ENCODE measurements at regions not wholly inside any gene's neighbourhood (a gene's known extent, or its start where the extent isn't known, plus 50 kb on each side); places are given as distances from the start of the nearest gene placed in this dataset.

DNA sequence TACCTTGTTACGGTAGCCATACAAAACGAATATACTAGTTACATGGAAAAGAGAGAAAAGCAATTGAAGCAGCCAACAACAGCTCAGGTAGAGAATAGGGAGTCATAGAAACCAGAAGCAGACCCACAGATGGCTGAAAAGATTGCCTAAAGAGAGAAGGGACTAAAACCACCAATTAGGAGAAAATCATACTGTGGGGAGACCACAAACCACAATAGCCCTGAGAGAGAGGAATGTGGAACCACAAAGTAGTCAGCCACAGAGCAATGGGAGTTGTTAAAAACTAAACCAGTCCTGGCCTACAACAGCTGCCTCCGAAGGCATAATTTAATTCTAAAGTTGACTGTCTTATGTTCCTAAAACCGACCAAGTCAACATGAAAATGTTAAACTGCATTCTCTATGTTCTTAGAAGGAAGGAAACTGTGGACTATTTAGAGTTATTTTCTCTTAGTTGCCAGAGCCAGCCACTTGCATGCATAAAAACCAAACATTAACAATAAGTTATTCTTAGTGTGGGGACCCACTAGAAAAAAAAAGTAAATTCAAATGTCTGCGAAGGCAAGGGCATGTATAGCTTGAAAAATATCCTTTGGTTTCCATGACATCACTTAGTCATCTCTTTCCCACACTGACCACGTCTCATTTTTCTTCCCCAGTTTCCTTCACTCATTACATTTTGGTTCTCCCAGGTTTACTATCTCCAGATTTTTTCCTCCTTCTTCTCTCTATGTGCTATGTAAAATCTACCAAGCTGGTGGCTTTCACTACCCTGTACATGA is 398.1 kb downstream of the NOVA1 start:
- ChIA-PET CTCF (no interaction called here), POLR2A (no interaction called here)
- H3K4me1 ChIP-seq (ENCODE audit: control insufficient read depth in 2 of 2, insufficient read depth in 2 of 2, low read length in 2 of 2): no peaks in the 10 kb centered on the region
- Mint-ChIP-seq H3K27me3 (peaks cover 7 to 21% (median 11%) of the 10 kb centered on the region in 5 donors), H3K4me1 (no peaks in the 10 kb centered on the region), H3K9me3 (peaks cover 0 to 32% (median 14%) of the 10 kb centered on the region in 11 donors), H3K27ac (no peak overlapping the region), H3K4me3 (no peak overlapping the region), H3K36me3 (peaks cover 0 to 3% (median 0%) of the 10 kb centered on the region in 5 donors)
- H3K27ac ChIP-seq (ENCODE audit: low read depth, low read length): no peak overlapping the region
- no peak for DNase-seq
- no peaks in the 10 kb centered on the region for H3K9me3 ChIP-seq (ENCODE audit: control insufficient read depth in 2 of 3, low read length in 3 of 3)
- no peaks in the 10 kb centered on the region for H3K27me3 ChIP-seq (ENCODE audit: control insufficient read depth in 2 of 2, insufficient read depth in 2 of 2, low read length in 2 of 2)
- no peaks in the 10 kb centered on the region for H3K36me3 ChIP-seq (ENCODE audit: control insufficient read depth in 2 of 3, insufficient read depth in 3 of 3, low read length in 3 of 3)
- H3K4me3 ChIP-seq (ENCODE audit: low read length): no peak overlapping the region
- ATAC-seq: no peak
- intact Hi-C loops (cut with micrococcal nuclease): no loop called here

DNA sequence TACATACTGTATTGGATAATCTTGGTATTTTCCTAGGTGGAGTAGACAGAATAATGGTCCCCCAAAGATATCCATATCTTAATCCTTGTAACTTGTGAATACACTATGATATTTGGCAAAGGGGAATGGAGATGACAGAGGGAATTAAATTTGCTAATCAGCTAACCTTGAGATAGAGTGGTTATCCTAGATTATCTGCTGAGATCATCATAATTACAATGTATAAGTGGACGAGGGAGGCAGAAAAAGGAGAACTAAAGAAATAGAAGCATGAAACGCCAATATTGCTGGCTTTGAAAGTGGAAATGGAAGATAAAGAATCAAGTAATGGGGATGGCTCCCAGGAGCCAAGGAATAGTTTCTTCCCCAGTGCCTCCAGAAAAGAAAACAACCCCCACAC is 398.7 kb downstream of the NOVA1 start:
- ChIA-PET POLR2A (no interaction called here), CTCF (no interaction called here)
- no peaks in the 10 kb centered on the region for H3K4me1 ChIP-seq (ENCODE audit: control insufficient read depth in 2 of 2, insufficient read depth in 2 of 2, low read length in 2 of 2)
- ATAC-seq (no peak), DNase-seq (no peak)
- peaks cover 2 to 15% (median 7%) of the 10 kb centered on the region in 5 donors for H3K27me3 Mint-ChIP-seq
- H3K27ac Mint-ChIP-seq: no peak overlapping the region
- no peak overlapping the region for H3K27ac ChIP-seq (ENCODE audit: low read depth, low read length)
- H3K4me1 Mint-ChIP-seq: no peaks in the 10 kb centered on the region
- no peaks in the 10 kb centered on the region for H3K36me3 ChIP-seq (ENCODE audit: control insufficient read depth in 2 of 3, insufficient read depth in 3 of 3, low read length in 3 of 3)
- no peaks in the 10 kb centered on the region for H3K27me3 ChIP-seq (ENCODE audit: control insufficient read depth in 2 of 2, insufficient read depth in 2 of 2, low read length in 2 of 2)
- no peak overlapping the region for H3K4me3 Mint-ChIP-seq
- intact Hi-C loops (cut with micrococcal nuclease): no loop called here
- peaks cover 2 to 33% (median 16%) of the 10 kb centered on the region in 11 donors for H3K9me3 Mint-ChIP-seq
- no peak overlapping the region for H3K4me3 ChIP-seq (ENCODE audit: low read length)
- H3K36me3 Mint-ChIP-seq: peaks cover 0 to 3% (median 0%) of the 10 kb centered on the region in 5 donors
- no peaks in the 10 kb centered on the region for H3K9me3 ChIP-seq (ENCODE audit: control insufficient read depth in 2 of 3, low read length in 3 of 3)

DNA sequence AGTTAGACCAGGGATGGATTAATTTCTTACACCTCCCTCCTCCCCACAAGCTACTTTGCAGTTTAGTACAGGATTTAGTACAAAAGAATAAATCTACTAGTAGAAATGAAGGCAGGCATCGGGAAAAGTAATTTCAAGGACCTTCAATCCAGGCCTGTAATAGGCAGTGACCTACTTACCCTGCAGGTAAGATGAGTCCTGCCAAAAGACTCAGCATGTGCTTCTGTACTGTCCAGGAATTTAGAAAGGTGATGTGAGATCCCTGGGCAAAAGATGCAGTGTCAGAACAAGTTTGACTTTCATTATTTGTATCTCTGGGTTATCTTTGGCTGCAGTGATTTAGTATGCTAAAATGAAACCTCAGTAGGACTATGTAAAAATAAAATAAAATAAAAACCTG is 403.0 kb downstream of the NOVA1 start:
- no peaks in the 10 kb centered on the region for H3K4me1 ChIP-seq (ENCODE audit: control insufficient read depth in 2 of 2, insufficient read depth in 2 of 2, low read length in 2 of 2)
- H3K9me3 Mint-ChIP-seq: peaks cover 4 to 39% (median 18%) of the 10 kb centered on the region in 11 donors
- no peak overlapping the region for H3K4me3 Mint-ChIP-seq
- no peak overlapping the region for H3K27ac Mint-ChIP-seq
- DNase-seq (no peak), ATAC-seq (no peak)
- no peaks in the 10 kb centered on the region for H3K27me3 Mint-ChIP-seq
- ChIA-PET CTCF (no interaction called here), POLR2A (no interaction called here)
- no peaks in the 10 kb centered on the region for H3K9me3 ChIP-seq (ENCODE audit: control insufficient read depth in 2 of 3, low read length in 3 of 3)
- no peak overlapping the region for H3K4me3 ChIP-seq (ENCODE audit: low read length)
- no peaks in the 10 kb centered on the region for H3K27me3 ChIP-seq (ENCODE audit: control insufficient read depth in 2 of 2, insufficient read depth in 2 of 2, low read length in 2 of 2)
- no peak overlapping the region for H3K27ac ChIP-seq (ENCODE audit: low read depth, low read length)
- no peaks in the 10 kb centered on the region for H3K4me1 Mint-ChIP-seq
- no peaks in the 10 kb centered on the region for H3K36me3 ChIP-seq (ENCODE audit: control insufficient read depth in 2 of 3, insufficient read depth in 3 of 3, low read length in 3 of 3)
- H3K36me3 Mint-ChIP-seq: peaks cover 0 to 3% (median 0%) of the 10 kb centered on the region in 5 donors
- intact Hi-C loops (cut with micrococcal nuclease): no loop called here

DNA sequence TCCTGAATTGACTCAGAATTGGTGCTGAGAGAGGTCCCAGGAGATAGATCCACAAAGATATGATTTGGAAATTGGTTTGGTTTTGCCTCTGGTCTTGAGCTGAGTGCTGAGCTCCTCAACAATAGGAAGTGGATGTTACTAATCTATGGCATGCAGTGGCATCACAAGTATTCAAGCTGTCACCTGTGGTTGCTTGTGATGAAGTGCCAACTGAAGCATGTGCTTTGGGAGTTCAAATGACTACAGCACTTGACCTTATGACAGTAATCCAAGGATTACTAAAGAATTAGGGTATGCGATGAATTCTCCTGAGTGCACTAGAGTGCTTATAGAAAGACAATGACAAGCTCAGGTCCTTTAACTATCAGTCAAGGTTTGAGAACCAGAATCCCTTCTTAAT is 406.2 kb downstream of the NOVA1 start:
- Histone ChIP-seq H3K27me3 (ENCODE audit: control insufficient read depth in 2 of 2, insufficient read depth in 2 of 2, low read length in 2 of 2) (no peaks in the 10 kb centered on the region), H3K9me3 (ENCODE audit: control insufficient read depth in 2 of 3, low read length in 3 of 3) (no peaks in the 10 kb centered on the region), H3K4me3 (ENCODE audit: low read length) (no peak overlapping the region), H3K27ac (ENCODE audit: low read depth, low read length) (no peak overlapping the region), H3K36me3 (ENCODE audit: control insufficient read depth in 2 of 3, insufficient read depth in 3 of 3, low read length in 3 of 3) (no peaks in the 10 kb centered on the region), H3K4me1 (ENCODE audit: control insufficient read depth in 2 of 2, insufficient read depth in 2 of 2, low read length in 2 of 2) (no peaks in the 10 kb centered on the region)
- peaks cover 0 to 28% (median 13%) of the 10 kb centered on the region in 11 donors for H3K9me3 Mint-ChIP-seq
- H3K4me3 Mint-ChIP-seq: no peak overlapping the region
- H3K4me1 Mint-ChIP-seq: no peaks in the 10 kb centered on the region
- DNase-seq (no peak), ATAC-seq (no peak)
- H3K27ac Mint-ChIP-seq: no peak overlapping the region
- CTCF ChIA-PET: no interaction called here
- intact Hi-C loops (cut with micrococcal nuclease): no loop called here
- H3K36me3 Mint-ChIP-seq: peaks cover 0 to 3% (median 0%) of the 10 kb centered on the region in 5 donors
- POLR2A ChIA-PET: no interaction called here
- H3K27me3 Mint-ChIP-seq: no peaks in the 10 kb centered on the region

DNA sequence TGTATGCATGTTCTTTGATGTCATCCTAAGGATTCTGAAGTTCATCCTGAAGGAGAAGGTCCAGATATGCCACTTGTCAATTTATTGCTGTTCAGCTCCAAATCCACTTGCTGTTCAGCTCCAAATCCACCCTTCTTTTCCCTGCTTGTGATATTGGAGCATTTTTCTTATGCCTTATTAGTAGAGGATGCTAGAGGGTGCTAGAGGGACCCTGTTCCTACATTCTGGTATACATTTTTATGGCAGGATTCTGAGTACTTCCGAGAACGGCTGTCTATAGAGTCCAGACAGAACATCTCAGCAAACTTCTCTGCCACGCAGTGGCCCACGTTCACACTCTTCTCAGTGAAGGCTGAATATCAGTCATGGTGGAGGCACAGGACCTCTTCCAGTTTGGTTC is 406.7 kb downstream of the NOVA1 start:
- peaks cover 0 to 24% (median 9%) of the 10 kb centered on the region in 11 donors for H3K9me3 Mint-ChIP-seq
- no peaks in the 10 kb centered on the region for H3K4me1 Mint-ChIP-seq
- ChIA-PET POLR2A (no interaction called here), CTCF (no interaction called here)
- H3K4me3 ChIP-seq (ENCODE audit: low read length): no peak overlapping the region
- intact Hi-C loops (cut with micrococcal nuclease): no loop called here
- H3K4me3 Mint-ChIP-seq: no peak overlapping the region
- no peaks in the 10 kb centered on the region for H3K4me1 ChIP-seq (ENCODE audit: control insufficient read depth in 2 of 2, insufficient read depth in 2 of 2, low read length in 2 of 2)
- no peaks in the 10 kb centered on the region for H3K36me3 Mint-ChIP-seq
- no peaks in the 10 kb centered on the region for H3K9me3 ChIP-seq (ENCODE audit: control insufficient read depth in 2 of 3, low read length in 3 of 3)
- no peaks in the 10 kb centered on the region for H3K27me3 ChIP-seq (ENCODE audit: control insufficient read depth in 2 of 2, insufficient read depth in 2 of 2, low read length in 2 of 2)
- H3K36me3 ChIP-seq (ENCODE audit: control insufficient read depth in 2 of 3, insufficient read depth in 3 of 3, low read length in 3 of 3): no peaks in the 10 kb centered on the region
- no peak for ATAC-seq
- H3K27ac ChIP-seq (ENCODE audit: low read depth, low read length): no peak overlapping the region
- no peaks in the 10 kb centered on the region for H3K27me3 Mint-ChIP-seq
- H3K27ac Mint-ChIP-seq: no peak overlapping the region
- no peak for DNase-seq

DNA sequence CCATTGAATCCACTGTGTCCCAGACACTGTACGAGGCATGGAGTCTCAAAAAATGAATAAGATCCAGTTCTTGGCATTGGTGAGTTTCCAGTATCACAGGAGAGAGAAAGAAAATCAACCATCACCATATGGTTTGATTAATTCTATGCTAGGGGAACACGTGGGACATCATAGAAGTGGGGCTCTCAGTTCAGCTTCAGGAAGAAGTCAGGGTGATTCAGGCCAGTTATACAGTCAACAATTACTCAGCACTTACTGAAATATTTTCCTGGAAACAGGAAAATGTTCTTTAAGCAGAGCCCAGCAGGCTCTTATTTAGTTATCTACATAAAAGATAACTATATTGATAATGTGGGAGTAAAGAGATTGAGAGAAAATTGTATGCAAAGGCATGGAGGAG is 407.2 kb downstream of the NOVA1 start:
- H3K27ac Mint-ChIP-seq: no peak overlapping the region
- ATAC-seq: no peak
- Histone ChIP-seq H3K36me3 (ENCODE audit: control insufficient read depth in 2 of 3, insufficient read depth in 3 of 3, low read length in 3 of 3) (no peaks in the 10 kb centered on the region), H3K9me3 (ENCODE audit: control insufficient read depth in 2 of 3, low read length in 3 of 3) (no peaks in the 10 kb centered on the region), H3K27ac (ENCODE audit: low read depth, low read length) (no peak overlapping the region), H3K4me3 (ENCODE audit: low read length) (no peak overlapping the region), H3K27me3 (ENCODE audit: control insufficient read depth in 2 of 2, insufficient read depth in 2 of 2, low read length in 2 of 2) (no peaks in the 10 kb centered on the region), H3K4me1 (ENCODE audit: control insufficient read depth in 2 of 2, insufficient read depth in 2 of 2, low read length in 2 of 2) (no peaks in the 10 kb centered on the region)
- H3K36me3 Mint-ChIP-seq: no peaks in the 10 kb centered on the region
- no peak for DNase-seq
- no peaks in the 10 kb centered on the region for H3K4me1 Mint-ChIP-seq
- POLR2A ChIA-PET: no interaction called here
- no peak overlapping the region for H3K4me3 Mint-ChIP-seq
- no peaks in the 10 kb centered on the region for H3K27me3 Mint-ChIP-seq
- intact Hi-C loops (cut with micrococcal nuclease): no loop called here
- CTCF ChIA-PET: no interaction called here
- H3K9me3 Mint-ChIP-seq: peaks cover under 1 to 24% (median 9%) of the 10 kb centered on the region in 11 donors

DNA sequence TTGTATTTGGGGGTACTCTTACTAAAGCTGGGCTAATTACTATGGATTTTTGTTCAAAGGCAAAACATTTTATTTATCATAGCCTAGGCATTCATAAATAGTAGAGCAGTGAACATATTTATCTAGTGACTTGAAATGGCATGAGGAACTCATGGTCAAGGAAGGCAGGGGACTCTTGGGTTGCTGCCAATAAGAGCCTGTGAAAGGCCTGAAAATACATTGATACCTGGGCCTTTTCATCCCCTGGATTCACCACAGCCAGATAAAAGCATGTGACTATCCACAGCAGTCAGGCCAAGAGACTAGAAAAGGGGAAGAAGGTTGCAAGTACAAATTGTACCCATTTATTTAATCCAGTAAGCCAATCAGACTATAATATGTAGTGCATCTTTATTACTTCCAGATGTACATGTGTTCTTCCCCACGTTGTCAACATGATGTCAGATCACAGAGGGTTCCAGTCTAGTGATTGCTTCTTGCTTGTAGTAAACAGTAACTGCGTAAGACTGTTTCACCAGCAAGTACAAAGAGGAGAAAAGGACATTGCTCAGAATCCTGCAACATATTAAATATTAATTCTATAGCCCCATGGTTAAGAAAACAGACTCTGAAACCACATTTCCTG is 409.7 kb downstream of the NOVA1 start:
- Mint-ChIP-seq H3K27me3 (no peaks in the 10 kb centered on the region), H3K27ac (no peak overlapping the region), H3K4me3 (no peak overlapping the region), H3K4me1 (no peaks in the 10 kb centered on the region), H3K9me3 (peaks cover 2 to 11% (median 7%) of the 10 kb centered on the region in 11 donors), H3K36me3 (no peaks in the 10 kb centered on the region)
- POLR2A ChIA-PET: no interaction called here
- intact Hi-C loops (cut with micrococcal nuclease): no loop called here
- no peaks in the 10 kb centered on the region for H3K27me3 ChIP-seq (ENCODE audit: control insufficient read depth in 2 of 2, insufficient read depth in 2 of 2, low read length in 2 of 2)
- H3K4me1 ChIP-seq (ENCODE audit: control insufficient read depth in 2 of 2, insufficient read depth in 2 of 2, low read length in 2 of 2): no peaks in the 10 kb centered on the region
- H3K27ac ChIP-seq (ENCODE audit: low read depth, low read length): no peak overlapping the region
- no peak overlapping the region for H3K4me3 ChIP-seq (ENCODE audit: low read length)
- DNase-seq (no peak), ATAC-seq (no peak)
- CTCF ChIA-PET: no interaction called here
- H3K9me3 ChIP-seq (ENCODE audit: control insufficient read depth in 2 of 3, low read length in 3 of 3): peaks cover 0 to 3% (median 0%) of the 10 kb centered on the region in 3 experiments
- H3K36me3 ChIP-seq (ENCODE audit: control insufficient read depth in 2 of 3, insufficient read depth in 3 of 3, low read length in 3 of 3): no peaks in the 10 kb centered on the region
